ENCODE measurements at regions not wholly inside any gene's neighbourhood (a gene's known extent, or its start where the extent isn't known, plus 50 kb on each side); places are given as distances from the start of the nearest gene placed in this dataset.

DNA sequence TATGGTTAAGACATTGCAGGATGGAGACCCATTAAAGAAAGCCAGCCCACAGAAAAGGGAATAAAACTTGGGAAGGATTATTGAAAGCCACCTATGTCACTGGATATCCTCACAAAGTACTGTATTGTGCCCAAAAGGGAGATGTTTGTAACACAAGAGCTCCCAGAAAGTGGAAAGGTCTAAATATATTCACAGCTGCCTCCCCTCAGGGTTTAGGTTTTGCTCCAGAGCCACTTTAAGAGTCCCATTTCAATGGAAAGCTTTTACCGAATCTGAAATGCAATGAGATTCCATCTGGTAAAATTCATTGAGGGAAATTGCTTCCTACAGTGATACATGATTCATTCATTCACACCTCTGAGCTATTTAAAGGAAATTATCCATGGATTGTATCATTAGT lies 176.4 kb downstream of the XPNPEP1 start:
- no peaks in the 10 kb centered on the region for H3K36me3 ChIP-seq (replicated peaks in 1 of 2; ENCODE audit: control extremely low read depth in 1 of 2, control insufficient read depth in 1 of 2, extremely low read depth in 1 of 2, insufficient read depth in 2 of 2, low read length in 1 of 2)
- H3K27me3 Mint-ChIP-seq, result no peaks in the 10 kb centered on the region
- POLR2A ChIA-PET, result no interaction called here

DNA sequence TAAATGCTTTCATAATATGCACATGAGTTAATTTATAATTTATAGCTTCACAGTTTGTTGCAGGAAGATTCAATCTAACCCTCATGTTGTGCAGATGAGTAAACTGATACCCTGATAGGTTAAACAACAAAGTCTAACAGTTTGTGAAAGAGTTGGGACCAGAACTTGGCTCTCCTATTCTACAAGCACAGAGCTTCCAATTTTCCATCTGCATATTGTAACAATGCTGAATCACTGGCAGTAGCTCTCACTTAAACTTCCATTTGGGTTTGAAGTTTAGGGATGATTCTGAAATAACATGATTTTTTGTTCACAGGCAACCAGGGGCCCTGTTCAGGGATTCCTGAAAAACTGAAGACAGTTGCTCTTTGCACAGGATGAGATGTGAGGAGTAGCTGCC lies 179.3 kb downstream of the XPNPEP1 start:
- intact Hi-C loops (cut with micrococcal nuclease), result no loop called here
- ChIA-PET CTCF (no interaction called here), POLR2A (no interaction called here)
- H3K4me1 ChIP-seq (ENCODE audit: control insufficient read depth in 2 of 2, insufficient read depth in 2 of 2, low read length in 2 of 2), result no peaks in the 10 kb centered on the region
- Mint-ChIP-seq H3K4me3 (no peak overlapping the region), H3K27ac (no peak overlapping the region), H3K27me3 (no peaks in the 10 kb centered on the region), H3K4me1 (no peaks in the 10 kb centered on the region), H3K9me3 (ENCODE audit: insufficient read depth) (no peaks in the 10 kb centered on the region)
- H3K4me2 ChIP-seq (replicated peaks; ENCODE audit: low read depth, low read length, poor library complexity, severe bottlenecking), result no peak overlapping the region
- H3K27me3 ChIP-seq (replicated peaks in 1 of 4; ENCODE audit: control extremely low read depth in 1 of 4, control insufficient read depth in 3 of 4, insufficient read depth in 4 of 4, low read length in 3 of 4), result peaks cover 0 to 2% (median 0%) of the 10 kb centered on the region in 4 experiments
- no peak for ATAC-seq (ENCODE audit: low read depth)
- no peak for DNase-seq
- H3K9me3 ChIP-seq (ENCODE audit: control extremely low read depth in 1 of 3, control insufficient read depth in 2 of 3, insufficient read depth in 1 of 3, low read length in 2 of 3), result no peaks in the 10 kb centered on the region
- no peak overlapping the region for H3K4me3 ChIP-seq (ENCODE audit: control extremely low read depth in 1 of 5, extremely low read depth in 1 of 5, insufficient read depth in 1 of 5, low read depth in 2 of 5, low read length in 4 of 5)
- no peak overlapping the region for H3K9ac ChIP-seq (ENCODE audit: low read length)
- H2AFZ ChIP-seq (ENCODE audit: insufficient read depth, low read depth, low read length, poor library complexity, severe bottlenecking), result no peak overlapping the region
- H4K20me1 ChIP-seq (ENCODE audit: control insufficient read depth, insufficient read depth, low read length, poor library complexity, severe bottlenecking), result no peaks in the 10 kb centered on the region
- no peaks in the 10 kb centered on the region for H3K36me3 ChIP-seq (replicated peaks in 1 of 2; ENCODE audit: control extremely low read depth in 1 of 2, control insufficient read depth in 1 of 2, extremely low read depth in 1 of 2, insufficient read depth in 2 of 2, low read length in 1 of 2)
- no peaks in the 10 kb centered on the region for H3K79me2 ChIP-seq (ENCODE audit: control insufficient read depth, insufficient read depth, low read length)
- no peak overlapping the region for H3K27ac ChIP-seq (ENCODE audit: low read length in 2 of 2)
- TF ChIP-seq, protein P1, sequence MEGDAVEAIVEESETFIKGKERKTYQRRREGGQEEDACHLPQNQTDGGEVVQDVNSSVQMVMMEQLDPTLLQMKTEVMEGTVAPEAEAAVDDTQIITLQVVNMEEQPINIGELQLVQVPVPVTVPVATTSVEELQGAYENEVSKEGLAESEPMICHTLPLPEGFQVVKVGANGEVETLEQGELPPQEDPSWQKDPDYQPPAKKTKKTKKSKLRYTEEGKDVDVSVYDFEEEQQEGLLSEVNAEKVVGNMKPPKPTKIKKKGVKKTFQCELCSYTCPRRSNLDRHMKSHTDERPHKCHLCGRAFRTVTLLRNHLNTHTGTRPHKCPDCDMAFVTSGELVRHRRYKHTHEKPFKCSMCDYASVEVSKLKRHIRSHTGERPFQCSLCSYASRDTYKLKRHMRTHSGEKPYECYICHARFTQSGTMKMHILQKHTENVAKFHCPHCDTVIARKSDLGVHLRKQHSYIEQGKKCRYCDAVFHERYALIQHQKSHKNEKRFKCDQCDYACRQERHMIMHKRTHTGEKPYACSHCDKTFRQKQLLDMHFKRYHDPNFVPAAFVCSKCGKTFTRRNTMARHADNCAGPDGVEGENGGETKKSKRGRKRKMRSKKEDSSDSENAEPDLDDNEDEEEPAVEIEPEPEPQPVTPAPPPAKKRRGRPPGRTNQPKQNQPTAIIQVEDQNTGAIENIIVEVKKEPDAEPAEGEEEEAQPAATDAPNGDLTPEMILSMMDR (IDR thresholded peaks at IDR 0.05), result no peak
- TF ChIP-seq EZH2 (IDR thresholded peaks at IDR 0.05; ENCODE audit: borderline replicate concordance, insufficient read depth, low read depth, low read length, poor library complexity, severe bottlenecking), result no peak

More for the DNA sequence above, 176.4 kb downstream of the XPNPEP1 start:
- Mint-ChIP-seq H3K9me3 (ENCODE audit: insufficient read depth) (no peaks in the 10 kb centered on the region), H3K4me1 (no peaks in the 10 kb centered on the region), H3K4me3 (no peak overlapping the region), H3K27ac (no peak overlapping the region)
- Histone ChIP-seq H3K4me1 (ENCODE audit: control insufficient read depth in 2 of 2, insufficient read depth in 2 of 2, low read length in 2 of 2) (no peaks in the 10 kb centered on the region), H2AFZ (ENCODE audit: insufficient read depth, low read depth, low read length, poor library complexity, severe bottlenecking) (no peak overlapping the region), H3K79me2 (ENCODE audit: control insufficient read depth, insufficient read depth, low read length) (no peaks in the 10 kb centered on the region), H3K4me2 (replicated peaks; ENCODE audit: low read depth, low read length, poor library complexity, severe bottlenecking) (no peak overlapping the region), H4K20me1 (ENCODE audit: control insufficient read depth, insufficient read depth, low read length, poor library complexity, severe bottlenecking) (no peaks in the 10 kb centered on the region), H3K27ac (ENCODE audit: low read length in 2 of 2) (no peak overlapping the region), H3K27me3 (replicated peaks in 1 of 4; ENCODE audit: control extremely low read depth in 1 of 4, control insufficient read depth in 3 of 4, insufficient read depth in 4 of 4, low read length in 3 of 4) (peaks cover 0 to 2% (median 0%) of the 10 kb centered on the region in 4 experiments), H3K4me3 (ENCODE audit: control extremely low read depth in 1 of 5, extremely low read depth in 1 of 5, insufficient read depth in 1 of 5, low read depth in 2 of 5, low read length in 4 of 5) (no peak overlapping the region), H3K9me3 (ENCODE audit: control extremely low read depth in 1 of 3, control insufficient read depth in 2 of 3, insufficient read depth in 1 of 3, low read length in 2 of 3) (no peaks in the 10 kb centered on the region), H3K9ac (ENCODE audit: low read length) (no peak overlapping the region)
- CTCF ChIA-PET, result no interaction called here
- no CpG with 5 or more reads among the region's 1 CpG for WGBS (ENCODE audit: insufficient coverage)
- DNase-seq (no peak), ATAC-seq (ENCODE audit: low read depth) (no peak)
- no peak for TF ChIP-seq EZH2 (IDR thresholded peaks at IDR 0.05; ENCODE audit: borderline replicate concordance, insufficient read depth, low read depth, low read length, poor library complexity, severe bottlenecking)
- TF ChIP-seq, protein P1 (IDR thresholded peaks at IDR 0.05), result no peak
- intact Hi-C loops (cut with micrococcal nuclease), result no loop called here

Measured in B cell (primary cell).